ENCODE measurements at regions not wholly inside any gene's neighbourhood (a gene's known extent, or its start where the extent isn't known, plus 50 kb on each side); places are given as distances from the start of the nearest gene placed in this dataset.

- no peak for DNase-seq (ENCODE audit: low read depth in 2 of 2)
Measured at GRCh38 chr3:80227216-80227615, 459.4 kb upstream of the ROBO1 start.

- DNase-seq (ENCODE audit: low read depth in 2 of 2), result no peak
Measured at GRCh38 chr3:80215191-80215590, 447.4 kb upstream of the ROBO1 start.

- no peak for DNase-seq (ENCODE audit: low read depth in 2 of 2)
Measured at GRCh38 chr3:80213086-80213485, 445.3 kb upstream of the ROBO1 start.

- no peak for DNase-seq (ENCODE audit: low read depth in 2 of 2)
Measured at GRCh38 chr3:80192936-80193335, 425.1 kb upstream of the ROBO1 start.

- no peak for DNase-seq (ENCODE audit: low read depth in 2 of 2)
Measured at GRCh38 chr3:80190051-80190450, 422.3 kb upstream of the ROBO1 start.

- DNase-seq (ENCODE audit: low read depth in 2 of 2), result no peak
Measured at GRCh38 chr3:80187981-80188380, 420.2 kb upstream of the ROBO1 start.

GRCh38 chr3:80159990-80160506, 392.2 kb upstream of the ROBO1 start:
- no peak for DNase-seq (ENCODE audit: low read depth in 2 of 2)

- no peak for DNase-seq (ENCODE audit: low read depth in 2 of 2)
Measured at GRCh38 chr3:80158332-80158731, 390.5 kb upstream of the ROBO1 start.

GRCh38 chr3:80157546-80157945, 389.7 kb upstream of the ROBO1 start:
- DNase-seq (ENCODE audit: low read depth in 2 of 2), result no peak

- DNase-seq (ENCODE audit: low read depth in 2 of 2), result no peak
Measured at GRCh38 chr3:80152692-80153091, 384.9 kb upstream of the ROBO1 start.

- DNase-seq (ENCODE audit: low read depth in 2 of 2), result no peak
Measured at GRCh38 chr3:80142714-80143113, 374.9 kb upstream of the ROBO1 start.

- no peak for DNase-seq (ENCODE audit: low read depth in 2 of 2)
Measured at GRCh38 chr3:80141557-80141956, 373.8 kb upstream of the ROBO1 start.

GRCh38 chr3:80116281-80116680, 348.5 kb upstream of the ROBO1 start:
- no peak for DNase-seq (ENCODE audit: low read depth in 2 of 2)

GRCh38 chr3:80114694-80115093, 346.9 kb upstream of the ROBO1 start:
- no peak for DNase-seq (ENCODE audit: low read depth in 2 of 2)

- no peak for DNase-seq (ENCODE audit: low read depth in 2 of 2)
Measured at GRCh38 chr3:80113331-80113730, 345.5 kb upstream of the ROBO1 start.

- no peak for DNase-seq (ENCODE audit: low read depth in 2 of 2)
Measured at GRCh38 chr3:80099559-80100066, 331.8 kb upstream of the ROBO1 start.

GRCh38 chr3:80097674-80098073, 329.9 kb upstream of the ROBO1 start:
- DNase-seq (ENCODE audit: low read depth in 2 of 2), result no peak

- DNase-seq (ENCODE audit: low read depth in 2 of 2), result no peak
Measured at GRCh38 chr3:80096909-80097308, 329.1 kb upstream of the ROBO1 start.

- no peak for DNase-seq (ENCODE audit: low read depth in 2 of 2)
Measured at GRCh38 chr3:80094589-80094988, 326.8 kb upstream of the ROBO1 start.

- DNase-seq (ENCODE audit: low read depth in 2 of 2), result no peak
Measured at GRCh38 chr3:80087767-80088166, 320.0 kb upstream of the ROBO1 start.

- no peak for DNase-seq (ENCODE audit: low read depth in 2 of 2)
Measured at GRCh38 chr3:80086426-80086825, 318.6 kb upstream of the ROBO1 start.

- DNase-seq (ENCODE audit: low read depth in 2 of 2), result no peak
Measured at GRCh38 chr3:80079886-80080285, 312.1 kb upstream of the ROBO1 start.

- DNase-seq (ENCODE audit: low read depth in 2 of 2), result no peak
Measured at GRCh38 chr3:80068459-80068858, 300.7 kb upstream of the ROBO1 start.

GRCh38 chr3:80063535-80063934, 295.7 kb upstream of the ROBO1 start:
- no peak for DNase-seq (ENCODE audit: low read depth in 2 of 2)
